NB4 (cell line): ENCODE measurements at regions not wholly inside any gene's neighbourhood (a gene's known extent, or its start where the extent isn't known, plus 50 kb on each side); places are given as distances from the start of the nearest gene placed in this dataset.

Source experiments
- POLR2A ChIP-seq: IDR thresholded peaks from 2 replicates; pipeline ENCODE4 v1.6.1; 2011; ENCODE audit warnings: mild to moderate bottlenecking; ENCODE audit not compliant: insufficient read length; ENCODE audit errors: extremely low read depth
- TF ChIP-seq, protein P1 (sequence below): IDR thresholded peaks from one replicate; pipeline ENCODE4 v1.5.1; 2012; ENCODE audit warnings: low read depth, low read length
- TF ChIP-seq, protein P2 (sequence below): IDR thresholded peaks from 2 replicates; pipeline ENCODE4 v1.6.1; 2011; ENCODE audit warnings: low read depth, low read length

DNA sequence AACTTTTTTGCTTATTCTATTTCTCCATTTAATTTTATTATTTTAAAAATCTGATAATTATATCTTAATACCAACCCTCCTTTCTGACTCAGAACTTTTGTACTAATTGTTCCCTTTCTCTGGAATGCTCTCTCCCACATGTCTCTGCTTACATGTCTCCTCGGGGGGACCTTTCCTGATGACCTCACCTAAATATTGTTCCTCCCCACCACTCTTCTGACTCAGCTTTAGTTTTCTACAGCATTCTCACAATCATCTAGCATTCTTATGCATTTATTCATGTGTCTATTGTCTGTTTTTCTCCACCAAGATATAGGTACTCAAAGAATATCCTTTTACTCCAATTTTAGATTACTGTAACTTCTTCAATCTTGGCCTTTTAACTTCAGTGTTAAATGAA is 128.7 kb downstream of the MSL3 start:
- TF ChIP-seq, protein P1, sequence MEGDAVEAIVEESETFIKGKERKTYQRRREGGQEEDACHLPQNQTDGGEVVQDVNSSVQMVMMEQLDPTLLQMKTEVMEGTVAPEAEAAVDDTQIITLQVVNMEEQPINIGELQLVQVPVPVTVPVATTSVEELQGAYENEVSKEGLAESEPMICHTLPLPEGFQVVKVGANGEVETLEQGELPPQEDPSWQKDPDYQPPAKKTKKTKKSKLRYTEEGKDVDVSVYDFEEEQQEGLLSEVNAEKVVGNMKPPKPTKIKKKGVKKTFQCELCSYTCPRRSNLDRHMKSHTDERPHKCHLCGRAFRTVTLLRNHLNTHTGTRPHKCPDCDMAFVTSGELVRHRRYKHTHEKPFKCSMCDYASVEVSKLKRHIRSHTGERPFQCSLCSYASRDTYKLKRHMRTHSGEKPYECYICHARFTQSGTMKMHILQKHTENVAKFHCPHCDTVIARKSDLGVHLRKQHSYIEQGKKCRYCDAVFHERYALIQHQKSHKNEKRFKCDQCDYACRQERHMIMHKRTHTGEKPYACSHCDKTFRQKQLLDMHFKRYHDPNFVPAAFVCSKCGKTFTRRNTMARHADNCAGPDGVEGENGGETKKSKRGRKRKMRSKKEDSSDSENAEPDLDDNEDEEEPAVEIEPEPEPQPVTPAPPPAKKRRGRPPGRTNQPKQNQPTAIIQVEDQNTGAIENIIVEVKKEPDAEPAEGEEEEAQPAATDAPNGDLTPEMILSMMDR = no peak
- TF ChIP-seq, protein P2, sequence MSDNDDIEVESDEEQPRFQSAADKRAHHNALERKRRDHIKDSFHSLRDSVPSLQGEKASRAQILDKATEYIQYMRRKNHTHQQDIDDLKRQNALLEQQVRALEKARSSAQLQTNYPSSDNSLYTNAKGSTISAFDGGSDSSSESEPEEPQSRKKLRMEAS = no peak
- no peak for TF ChIP-seq POLR2A
